IMR-90 (cell line): ENCODE measurements at regions not wholly inside any gene's neighbourhood (a gene's known extent, or its start where the extent isn't known, plus 50 kb on each side); places are given as distances from the start of the nearest gene placed in this dataset.

ENCODE experiments used
- ATAC-seq: fragments of 200-7000 bp; cut with Tn5 transposase; 2 replicates; pipeline ENCODE4 v1.9.1; 2020; ENCODE audit warnings: low read depth, mild to moderate bottlenecking, moderate library complexity
- BruUV-seq: library from RNA; stranded (reverse); fragments of 400-500 nt; replicated peaks from 2 replicates; lab custom pipeline; 2021; lab: Mats Ljungman, UMichigan
- CTCF ChIA-PET: fragments of 300-600 bp; formaldehyde crosslinking; extraction: SDS; loops from one replicate; lab custom pipeline; 2021; ENCODE audit warnings: antibody characterized with exemption; lab: Yijun Ruan, JAX
- POLR2A ChIA-PET: fragments of 300-600 bp; sonication (Branson Sonifier 250); formaldehyde crosslinking; loops from one replicate; lab custom pipeline; 2022; ENCODE audit warnings: antibody characterized with exemption; ENCODE audit not compliant: unreplicated experiment; lab: Charles Lee
- DNase-seq: peaks from one replicate; pipeline ENCODE4 v3.0.0; 2013
- H2AFZ ChIP-seq: replicated peaks from 2 replicates; pipeline ENCODE3; 2013; ENCODE audit warnings: low read length, mild to moderate bottlenecking; ENCODE audit not compliant: poor library complexity
- H2AK5ac ChIP-seq: 2 replicates; pipeline ENCODE4 v1.6.1; 2013; ENCODE audit warnings: low read depth, low read length, inconsistent platforms
- H2AK9ac ChIP-seq: replicated peaks from 2 replicates; pipeline ENCODE3; 2013; ENCODE audit warnings: mild to moderate bottlenecking, low read depth, low read length, moderate library complexity; ENCODE audit not compliant: poor library complexity
- H2BK120ac ChIP-seq: 2 replicates; pipeline ENCODE4 v1.6.1; 2013; ENCODE audit warnings: low read depth, low read length, inconsistent platforms
- H2BK15ac ChIP-seq: 3 replicates; pipeline ENCODE4 v1.6.1; 2013; ENCODE audit warnings: low read depth, low read length, inconsistent platforms
- H2BK20ac ChIP-seq: 2 replicates; pipeline ENCODE4 v1.6.1; 2013; ENCODE audit warnings: low read depth, mild to moderate bottlenecking, inconsistent platforms, low read length, moderate library complexity
- H2BK5ac ChIP-seq: 2 replicates; pipeline ENCODE4 v1.6.1; 2013; ENCODE audit warnings: mild to moderate bottlenecking, low read depth, low read length, inconsistent platforms; ENCODE audit not compliant: poor library complexity, severe bottlenecking
- H3K14ac ChIP-seq: replicated peaks from 2 replicates; pipeline ENCODE4 v1.6.1; 2013; ENCODE audit warnings: low read depth, low read length, inconsistent platforms
- H3K18ac ChIP-seq: 2 replicates; pipeline ENCODE4 v1.6.1; 2013; ENCODE audit warnings: low read depth, low read length, control low read depth
- H3K23ac ChIP-seq: 2 replicates; pipeline ENCODE4 v1.6.1; 2013; ENCODE audit warnings: low read depth, low read length, inconsistent platforms
- H3K27ac ChIP-seq: 2 replicates; pipeline ENCODE4 v1.5.1; 2013; ENCODE audit warnings: mild to moderate bottlenecking, control low read depth, low read length; ENCODE audit not compliant: insufficient read depth
- H3K27me3 ChIP-seq: 2 replicates; pipeline ENCODE4 v1.6.1; 2013; ENCODE audit warnings: low read length; ENCODE audit not compliant: control insufficient read depth, insufficient read depth
- H3K36me3 ChIP-seq: 2 replicates; pipeline ENCODE4 v1.6.1; 2013; ENCODE audit warnings: low read length, mixed read lengths; ENCODE audit not compliant: control insufficient read depth, insufficient read depth
- H3K4ac ChIP-seq: 2 replicates; pipeline ENCODE4 v1.6.1; 2013; ENCODE audit warnings: low read depth, low read length, inconsistent platforms
- H3K4me1 ChIP-seq: 2 replicates; pipeline ENCODE4 v1.6.1; 2013; ENCODE audit warnings: low read length, mixed read lengths; ENCODE audit not compliant: control insufficient read depth, insufficient read depth
- H3K4me2 ChIP-seq: 2 replicates; pipeline ENCODE4 v1.6.1; 2013; ENCODE audit warnings: low read depth, mild to moderate bottlenecking, control low read depth, low read length, moderate library complexity
- H3K4me3 ChIP-seq: 2 replicates; pipeline ENCODE4 v1.5.1; 2013; ENCODE audit warnings: low read depth, mild to moderate bottlenecking, control low read depth, low read length, moderate library complexity; ENCODE audit not compliant: insufficient read depth
- H3K56ac ChIP-seq: 2 replicates; pipeline ENCODE4 v1.6.1; 2013; ENCODE audit warnings: low read length, inconsistent platforms; ENCODE audit not compliant: insufficient read depth; ENCODE audit errors: extremely low read depth
- H3K79me1 ChIP-seq, 2 experiments: 2 replicates each; pipeline ENCODE4 v1.6.1; 2013; ENCODE audit warnings: low read length in 2 of 2, inconsistent platforms in 1 of 2, low read depth in 1 of 2
- H3K9ac ChIP-seq: 2 replicates; pipeline ENCODE4 v1.6.1; 2013; ENCODE audit warnings: low read depth, low read length, control low read depth
- H3K9me1 ChIP-seq: 2 replicates; pipeline ENCODE4 v1.6.1; 2013; ENCODE audit warnings: low read length, inconsistent platforms; ENCODE audit not compliant: insufficient read depth
- H3K9me3 ChIP-seq: 2 replicates; pipeline ENCODE4 v1.6.1; 2013; ENCODE audit warnings: low read length; ENCODE audit not compliant: control insufficient read depth, insufficient read depth
- H4K20me1 ChIP-seq: 2 replicates; pipeline ENCODE4 v1.6.1; 2013; ENCODE audit warnings: low read length, inconsistent platforms; ENCODE audit not compliant: insufficient read depth
- H4K5ac ChIP-seq: 2 replicates; pipeline ENCODE4 v1.6.1; 2013; ENCODE audit warnings: mild to moderate bottlenecking, low read depth, low read length, control low read depth
- H4K8ac ChIP-seq, 2 experiments: 2 replicates each; pipeline ENCODE4 v1.6.1; 2013; ENCODE audit warnings: low read depth in 2 of 2, low read length in 2 of 2, control low read depth in 1 of 2, inconsistent platforms in 1 of 2
- H4K91ac ChIP-seq: 2 replicates; pipeline ENCODE4 v1.6.1; 2013; ENCODE audit warnings: low read depth, low read length, inconsistent platforms; ENCODE audit not compliant: insufficient read depth
- CEBPB ChIP-seq: IDR thresholded peaks from 2 replicates; pipeline ENCODE4 v1.6.1; 2012; ENCODE audit warnings: low read depth, low read length, improper control_type of control experiment
- CHD1 ChIP-seq: IDR thresholded peaks from 2 replicates; pipeline ENCODE4 v1.6.1; 2012; ENCODE audit warnings: low read depth, low read length, improper control_type of control experiment
- CTCF ChIP-seq: conservative IDR thresholded peaks from 2 replicates; pipeline ENCODE4 v1.5.1; 2012; ENCODE audit warnings: mild to moderate bottlenecking, low read depth, low read length, improper control_type of control experiment
- MAFK ChIP-seq: IDR thresholded peaks from 2 replicates; pipeline ENCODE4 v1.6.1; 2012; ENCODE audit warnings: low read depth, low read length, improper control_type of control experiment
- NFE2L2 ChIP-seq: fragments of 150-350 bp; IDR thresholded peaks from 2 replicates; pipeline ENCODE4 v1.6.1; 2016; ENCODE audit warnings: low read depth, mild to moderate bottlenecking, low read length
- RFX5 ChIP-seq: IDR thresholded peaks from 2 replicates; pipeline ENCODE4 v1.8.0; 2012; ENCODE audit warnings: low read depth, mild to moderate bottlenecking, low read length, moderate library complexity
- SMC3 ChIP-seq: fragments of 150-350 bp; IDR thresholded peaks from 2 replicates; pipeline ENCODE4 v1.6.1; 2016; ENCODE audit warnings: low read depth, mild to moderate bottlenecking, antibody characterized with exemption, low read length, moderate library complexity
- dilution Hi-C: fragments of 300-500 bp; cut with HindIII; formaldehyde crosslinking; loops from one replicate; pipeline ENCODE4 v1.14.3; 2018; ENCODE audit warnings: low sequenced_read_pairs; ENCODE audit not compliant: unreplicated experiment
- in situ Hi-C: fragments of 300-500 bp; cut with MboI; formaldehyde crosslinking; loops from 3 replicates; pipeline ENCODE4 v1.14.3; 2019; ENCODE audit warnings: low sequenced_read_pairs, inconsistent platforms, mixed read lengths
- intact Hi-C: fragments of 100-400 bp; cut with micrococcal nuclease; formaldehyde crosslinking; loops from 2 replicates; pipeline ENCODE4 v1.10.0; 2022
- TF ChIP-seq, protein P1 (sequence below): fragments of 150-350 bp; IDR thresholded peaks from 2 replicates; pipeline ENCODE4 v1.6.1; 2017; ENCODE audit warnings: mild to moderate bottlenecking, antibody characterized with exemption, low read length, low read depth

DNA sequence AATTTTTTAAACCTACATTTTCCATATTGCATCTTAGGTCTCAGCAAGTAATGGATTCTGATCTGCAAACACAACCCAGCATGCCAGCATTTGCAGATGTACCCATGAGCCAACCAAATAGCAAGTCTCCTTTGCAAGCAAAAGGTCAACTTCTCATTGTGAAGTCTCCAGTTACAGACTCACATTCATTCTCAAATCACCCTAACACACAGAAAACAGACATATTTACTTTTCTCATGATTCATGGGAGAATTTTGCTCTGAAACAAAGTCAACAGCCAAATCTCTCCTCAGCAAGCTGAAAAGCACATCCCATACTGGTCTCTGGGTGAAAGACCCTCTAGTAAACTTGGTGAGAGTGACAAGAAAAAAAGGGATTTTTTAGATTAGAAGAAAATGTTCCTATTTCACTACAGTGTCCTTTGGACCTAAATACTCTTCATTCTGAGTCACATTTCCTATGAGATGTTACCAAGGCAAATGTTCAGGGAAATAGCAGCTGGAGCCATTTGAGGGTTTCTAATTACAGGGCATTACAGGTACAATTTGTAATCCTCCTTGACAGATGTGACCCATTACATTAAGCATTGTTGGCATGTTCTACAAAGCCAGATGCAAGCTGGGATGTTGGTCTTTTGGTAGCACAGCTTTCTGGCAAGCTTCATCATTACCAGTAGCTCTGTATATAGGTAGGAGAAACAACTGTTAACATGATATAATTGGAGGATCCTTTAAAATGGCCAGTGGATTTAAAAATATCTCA lies 383.3 kb downstream of the SMARCA1 start:
- no peaks in the 10 kb centered on the region for H3K36me3 ChIP-seq
- H3K56ac ChIP-seq, result no peak overlapping the region
- no TSS peak for BruUV-seq
- no peak overlapping the region for H2BK120ac ChIP-seq
- H4K91ac ChIP-seq, result no peak overlapping the region
- ChIA-PET CTCF (interaction anchor here (0.6 kb wide), 1 partner anchor 44 kb away, joined by 3 read pairs; no protein-coding TSS in a partner anchor), POLR2A (no interaction called here)
- no peak overlapping the region for H4K5ac ChIP-seq
- no peak overlapping the region for H3K18ac ChIP-seq
- TF ChIP-seq SMC3, result no peak
- no peak for TF ChIP-seq CHD1
- no peak for TF ChIP-seq CTCF
- no peak for TF ChIP-seq MAFK
- TF ChIP-seq CEBPB, result no peak
- TF ChIP-seq NFE2L2, result no peak
- TF ChIP-seq RFX5, result no peak
- TF ChIP-seq, protein P1, sequence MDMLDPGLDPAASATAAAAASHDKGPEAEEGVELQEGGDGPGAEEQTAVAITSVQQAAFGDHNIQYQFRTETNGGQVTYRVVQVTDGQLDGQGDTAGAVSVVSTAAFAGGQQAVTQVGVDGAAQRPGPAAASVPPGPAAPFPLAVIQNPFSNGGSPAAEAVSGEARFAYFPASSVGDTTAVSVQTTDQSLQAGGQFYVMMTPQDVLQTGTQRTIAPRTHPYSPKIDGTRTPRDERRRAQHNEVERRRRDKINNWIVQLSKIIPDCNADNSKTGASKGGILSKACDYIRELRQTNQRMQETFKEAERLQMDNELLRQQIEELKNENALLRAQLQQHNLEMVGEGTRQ, result no peak
- DNase-seq (no peak), ATAC-seq (no peak)
- dilution Hi-C loops (no loop called here), in situ Hi-C loops (no loop called here), intact Hi-C loops (no loop called here)
- no peaks in the 10 kb centered on the region for H3K79me1 ChIP-seq
- H3K9me3 ChIP-seq, result no peaks in the 10 kb centered on the region
- no peak overlapping the region for H3K4me3 ChIP-seq
- no peak overlapping the region for H3K4ac ChIP-seq
- no peak overlapping the region for H2BK5ac ChIP-seq
- H2BK20ac ChIP-seq, result no peak overlapping the region
- H3K4me2 ChIP-seq, result no peak overlapping the region
- no peak overlapping the region for H3K27ac ChIP-seq
- H4K8ac ChIP-seq, result no peak overlapping the region
- H3K27me3 ChIP-seq, result no peaks in the 10 kb centered on the region
- no peak overlapping the region for H2AK9ac ChIP-seq
- no peak overlapping the region for H2AK5ac ChIP-seq
- no peak overlapping the region for H3K23ac ChIP-seq
- H3K9ac ChIP-seq, result no peak overlapping the region
- H2AFZ ChIP-seq, result no peak overlapping the region
- no peaks in the 10 kb centered on the region for H4K20me1 ChIP-seq
- H2BK15ac ChIP-seq, result no peak overlapping the region
- no peak overlapping the region for H3K14ac ChIP-seq
- H3K4me1 ChIP-seq, result no peaks in the 10 kb centered on the region
- H3K9me1 ChIP-seq, result no peaks in the 10 kb centered on the region
